ENCODE measurements at regions not wholly inside any gene's neighbourhood (a gene's known extent, or its start where the extent isn't known, plus 50 kb on each side); places are given as distances from the start of the nearest gene placed in this dataset.
A peak's percentile ranks its signal among the peaks of the same experiment; 100 is the strongest.
"Not testable (repeated sequence)": the region's sequence is repeated elsewhere in the genome, so short reads cannot be mapped to it uniquely, and the experiment has no call there.

DNA sequence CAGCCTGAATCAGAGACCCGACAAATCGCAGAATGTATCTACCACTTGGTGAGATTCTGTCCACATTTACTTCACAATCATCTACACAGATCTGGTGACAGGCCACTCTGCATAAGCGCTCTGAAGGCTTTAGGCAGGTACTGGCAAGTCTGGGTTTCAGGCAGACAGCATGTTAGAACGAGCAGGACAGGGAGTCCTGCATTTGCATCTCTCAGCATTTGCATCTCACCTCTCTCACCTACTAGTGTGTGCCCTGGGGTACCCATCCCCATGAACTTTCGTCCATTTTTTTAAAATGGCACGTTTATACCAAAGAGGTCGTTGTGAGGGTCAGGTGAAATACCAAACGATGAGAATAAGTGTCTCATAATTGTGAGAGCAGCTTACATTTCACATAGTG lies 108.2 kb downstream of the SPATA31A1 start:
- not testable (repeated sequence) for DNase-seq (ENCODE audit: low read depth)

DNA sequence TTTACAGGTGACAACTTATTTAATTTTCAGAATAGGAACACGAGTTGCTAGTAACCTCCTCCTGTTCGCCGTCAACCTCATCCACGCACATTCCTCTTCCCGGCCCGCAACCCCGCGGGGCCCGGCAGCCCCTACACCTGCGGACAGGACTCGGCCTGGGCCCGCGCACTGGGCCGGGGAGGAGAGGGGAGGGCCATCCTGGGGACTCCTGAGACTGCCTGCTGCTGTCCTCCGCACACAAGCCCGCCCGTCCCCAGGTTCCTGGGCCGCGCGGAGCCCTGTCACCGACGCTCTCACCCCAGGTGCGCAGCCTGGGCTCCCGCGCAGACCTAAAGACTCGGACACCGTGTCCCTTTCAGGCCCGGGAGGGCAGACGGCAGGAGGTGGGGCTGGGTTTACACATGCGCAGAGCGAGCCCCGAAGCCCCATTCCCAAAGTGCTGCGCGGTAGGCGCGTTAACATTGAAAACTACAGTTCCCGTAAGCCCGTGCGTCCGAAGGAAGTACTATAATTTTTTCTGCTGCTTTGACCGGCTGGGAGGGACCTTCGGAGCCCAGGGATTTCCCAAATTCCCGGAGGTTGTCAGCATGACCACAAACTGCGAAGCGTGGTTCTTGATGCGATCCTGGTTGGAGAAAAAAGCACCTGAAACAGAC lies 108.8 kb downstream of the SPATA31A1 start:
- H3K4me3 ChIP-seq (ENCODE audit: low read length): peak overlapping the region; percentile 47
- DNase-seq (ENCODE audit: low read depth): peak; percentile 40

More for the DNA sequence above, 108.2 kb downstream of the SPATA31A1 start:
- H3K4me3 ChIP-seq (ENCODE audit: low read length): peak overlapping the region; percentile 47

DNA sequence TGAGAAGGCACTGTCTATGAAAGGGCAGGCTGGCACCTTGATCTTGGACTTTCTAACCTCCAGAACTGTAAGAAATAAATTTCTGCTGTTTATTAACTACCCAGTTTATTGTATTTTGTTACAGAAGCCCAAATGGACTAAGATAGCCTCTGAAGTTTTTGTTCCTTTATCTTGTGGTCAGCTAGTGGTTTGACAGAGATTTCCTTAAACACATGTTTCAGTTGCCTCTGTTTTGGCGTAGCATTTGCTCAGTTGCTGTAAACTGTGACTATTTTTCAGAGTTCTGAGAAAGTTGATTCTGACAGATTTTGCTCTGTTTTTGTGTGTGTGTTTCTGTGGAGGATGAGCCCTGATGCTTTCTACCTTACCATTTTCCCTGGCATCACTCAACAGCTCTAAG lies 119.0 kb downstream of the SPATA31A1 start:
- not testable (repeated sequence) for H3K4me3 ChIP-seq (ENCODE audit: low read length); DNase-seq (ENCODE audit: low read depth)

DNA sequence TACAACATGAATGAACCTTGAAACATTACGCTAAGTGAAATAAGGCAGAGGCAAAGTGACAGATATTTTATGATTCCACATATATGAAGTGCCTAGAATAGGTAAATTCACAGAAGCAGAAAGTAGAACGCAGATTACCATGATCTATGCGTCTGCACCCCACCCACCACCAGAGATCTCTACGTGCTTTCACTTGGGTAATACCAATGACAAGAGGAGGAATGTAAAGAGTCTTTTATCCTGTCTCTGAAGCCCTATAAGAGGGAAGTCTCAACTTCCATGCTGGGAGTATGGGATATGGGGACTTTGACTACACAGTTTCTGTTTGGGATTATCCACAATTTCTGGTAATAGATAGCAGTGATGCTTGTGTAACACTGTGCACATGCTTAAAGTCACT lies 127.6 kb downstream of the SPATA31A1 start:
- not testable (repeated sequence) for H3K4me3 ChIP-seq (ENCODE audit: low read length); DNase-seq (ENCODE audit: low read depth)

DNA sequence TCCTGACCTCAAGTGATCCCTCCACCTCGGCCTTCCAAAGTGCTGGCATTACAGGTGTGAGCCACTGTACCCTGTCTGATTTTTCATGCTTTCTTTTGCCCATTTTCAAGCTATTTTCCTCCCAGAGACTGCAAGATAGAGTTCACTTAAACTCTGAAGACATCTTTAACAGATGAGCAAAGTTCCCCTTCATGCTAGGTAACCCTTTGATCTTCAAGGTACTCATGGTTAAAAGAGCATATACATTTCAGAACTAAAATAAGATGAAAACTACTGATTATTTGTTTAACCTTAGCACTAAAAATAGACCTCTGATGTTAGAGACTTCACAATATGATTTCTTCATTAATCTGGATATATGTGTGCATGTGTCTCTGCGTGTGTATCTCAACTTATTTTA lies 128.4 kb downstream of the SPATA31A1 start:
- not testable (repeated sequence) for H3K4me3 ChIP-seq (ENCODE audit: low read length); DNase-seq (ENCODE audit: low read depth)

DNA sequence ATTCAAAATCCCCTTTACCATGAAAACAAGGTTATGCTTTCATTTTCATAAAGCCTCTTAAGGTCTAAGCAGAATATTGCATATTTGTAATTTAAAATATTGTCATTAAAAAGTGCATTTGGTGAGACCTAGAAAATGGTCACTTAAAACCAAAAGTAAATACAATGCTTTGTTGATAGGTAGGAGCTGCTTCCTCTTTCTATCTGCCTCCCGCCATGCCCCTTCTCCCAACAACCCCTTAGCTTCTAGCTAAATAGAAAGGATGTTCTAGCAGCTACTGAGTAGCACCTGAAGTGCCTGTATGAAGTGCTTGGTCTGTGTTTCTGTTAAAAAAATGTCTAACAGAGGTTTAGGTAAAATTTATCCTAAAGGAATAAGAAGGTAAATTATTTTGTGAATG lies 128.8 kb downstream of the SPATA31A1 start:
- DNase-seq (ENCODE audit: low read depth): not testable (repeated sequence)

DNA sequence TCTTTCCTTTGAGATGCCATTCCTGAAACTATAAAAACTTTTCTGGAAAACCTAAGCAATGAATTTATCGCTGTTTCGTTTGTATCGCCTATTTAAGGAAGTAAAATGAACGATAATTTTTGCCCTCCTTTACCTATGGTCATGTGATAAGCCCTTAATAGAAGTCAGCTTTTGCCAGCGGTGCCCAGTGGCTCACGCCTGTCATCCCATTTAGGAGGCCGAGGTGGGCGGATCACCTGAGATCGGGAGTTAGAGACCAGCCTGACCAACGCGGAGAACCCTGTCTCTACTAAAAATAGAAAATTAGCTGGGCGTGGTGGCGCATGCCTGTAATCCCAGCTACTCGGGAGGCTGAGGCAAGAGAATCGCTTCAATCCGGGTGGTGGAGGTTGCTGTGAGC lies 132.0 kb downstream of the SPATA31A1 start:
- not testable (repeated sequence) for DNase-seq (ENCODE audit: low read depth); H3K4me3 ChIP-seq (ENCODE audit: low read length)

More for the DNA sequence above, 128.8 kb downstream of the SPATA31A1 start:
- not testable (repeated sequence) for H3K4me3 ChIP-seq (ENCODE audit: low read length)

DNA sequence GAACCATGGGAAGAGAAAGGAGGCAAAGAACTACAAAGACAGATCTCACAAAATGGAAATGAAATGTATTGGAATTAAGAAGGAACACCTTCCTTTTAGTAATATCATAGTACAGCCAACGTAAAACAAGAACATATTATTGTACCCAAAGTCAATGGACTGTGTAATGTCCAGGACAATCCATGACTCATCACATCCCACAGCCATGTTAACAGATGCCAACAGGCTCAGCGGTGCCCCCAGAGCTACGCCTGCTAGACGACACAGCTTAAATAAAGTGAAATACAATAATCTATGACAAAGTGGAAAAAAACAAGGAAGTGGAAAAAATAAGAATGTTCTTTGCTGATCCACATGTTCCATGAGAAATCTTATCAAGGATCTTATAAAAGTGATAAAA lies 140.8 kb downstream of the SPATA31A1 start:
- H3K4me3 ChIP-seq (ENCODE audit: low read length); DNase-seq (ENCODE audit: low read depth): not testable (repeated sequence)

DNA sequence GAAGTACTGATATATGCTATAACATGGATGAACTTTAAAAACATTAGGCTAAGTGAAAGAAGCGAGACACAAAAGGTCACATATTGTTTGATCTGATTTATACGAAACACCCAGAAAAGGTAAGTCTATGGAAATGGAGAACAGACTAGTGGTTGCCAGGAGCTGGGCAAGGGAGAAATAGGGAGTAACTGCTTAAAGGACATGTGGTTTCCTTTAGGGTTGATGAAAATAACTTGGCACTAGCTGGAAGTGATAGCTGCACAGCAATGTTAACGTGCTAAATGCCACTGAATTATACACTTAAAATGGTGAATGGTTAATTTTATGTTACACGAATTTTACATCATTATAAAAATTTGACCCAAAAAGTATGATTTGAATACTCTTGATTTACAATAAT lies 147.7 kb downstream of the SPATA31A1 start:
- H3K4me3 ChIP-seq (ENCODE audit: low read length); DNase-seq (ENCODE audit: low read depth): not testable (repeated sequence)

DNA sequence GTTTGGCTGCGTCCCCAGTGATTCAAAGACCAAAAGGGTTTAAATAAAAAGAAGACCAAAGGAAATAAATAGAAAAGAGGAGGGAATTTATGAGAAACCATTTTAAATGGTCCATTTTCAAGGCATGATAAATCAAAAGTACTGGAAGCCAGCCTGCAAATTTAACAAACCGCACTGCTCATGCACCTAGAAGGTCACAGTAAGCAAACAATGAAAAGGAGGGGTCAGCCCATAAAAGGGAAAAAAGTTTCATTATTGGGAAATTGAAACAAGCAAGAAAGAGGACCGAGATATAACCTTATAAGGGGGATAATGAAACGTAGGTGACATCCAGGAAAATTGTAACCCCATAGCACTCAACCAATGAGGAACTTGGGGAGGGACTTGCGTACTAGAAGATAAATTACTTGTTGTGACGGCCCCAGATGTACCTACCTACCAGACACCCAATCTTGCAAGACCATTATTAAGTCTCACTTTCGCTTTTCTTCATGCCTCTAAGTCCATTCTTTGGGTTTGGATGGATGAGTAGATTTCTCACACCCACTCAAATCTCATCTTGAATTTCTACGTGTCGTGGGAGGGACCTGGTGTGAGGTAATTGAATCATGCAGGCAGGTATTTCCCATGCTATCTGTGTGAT lies 172.0 kb downstream of the SPATA31A1 start:
- not testable (repeated sequence) for DNase-seq (ENCODE audit: low read depth)

DNA sequence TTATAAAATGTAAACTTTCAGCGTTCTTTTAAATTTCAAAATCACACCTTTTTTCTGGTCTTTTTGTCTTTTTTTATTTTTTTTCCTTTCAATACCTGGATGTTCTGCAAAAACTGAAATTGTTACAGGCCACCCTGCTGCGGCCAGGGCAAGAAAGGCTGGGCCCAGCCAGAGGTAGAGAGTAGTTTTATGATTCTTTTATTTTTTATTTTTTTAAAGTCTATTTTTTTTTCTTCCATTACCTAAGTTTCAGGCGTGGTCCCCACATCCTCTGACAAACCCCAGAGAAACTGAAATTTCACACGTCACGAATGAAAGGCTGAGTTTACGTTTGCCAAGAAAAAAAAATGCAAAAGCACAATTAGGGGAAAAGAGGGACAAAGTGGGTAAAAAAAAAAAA lies 177.1 kb downstream of the SPATA31A1 start:
- H3K4me3 ChIP-seq (ENCODE audit: low read length); DNase-seq (ENCODE audit: low read depth): not testable (repeated sequence)

More for the DNA sequence above, 172.0 kb downstream of the SPATA31A1 start:
- H3K4me3 ChIP-seq (ENCODE audit: low read length): not testable (repeated sequence)

DNA sequence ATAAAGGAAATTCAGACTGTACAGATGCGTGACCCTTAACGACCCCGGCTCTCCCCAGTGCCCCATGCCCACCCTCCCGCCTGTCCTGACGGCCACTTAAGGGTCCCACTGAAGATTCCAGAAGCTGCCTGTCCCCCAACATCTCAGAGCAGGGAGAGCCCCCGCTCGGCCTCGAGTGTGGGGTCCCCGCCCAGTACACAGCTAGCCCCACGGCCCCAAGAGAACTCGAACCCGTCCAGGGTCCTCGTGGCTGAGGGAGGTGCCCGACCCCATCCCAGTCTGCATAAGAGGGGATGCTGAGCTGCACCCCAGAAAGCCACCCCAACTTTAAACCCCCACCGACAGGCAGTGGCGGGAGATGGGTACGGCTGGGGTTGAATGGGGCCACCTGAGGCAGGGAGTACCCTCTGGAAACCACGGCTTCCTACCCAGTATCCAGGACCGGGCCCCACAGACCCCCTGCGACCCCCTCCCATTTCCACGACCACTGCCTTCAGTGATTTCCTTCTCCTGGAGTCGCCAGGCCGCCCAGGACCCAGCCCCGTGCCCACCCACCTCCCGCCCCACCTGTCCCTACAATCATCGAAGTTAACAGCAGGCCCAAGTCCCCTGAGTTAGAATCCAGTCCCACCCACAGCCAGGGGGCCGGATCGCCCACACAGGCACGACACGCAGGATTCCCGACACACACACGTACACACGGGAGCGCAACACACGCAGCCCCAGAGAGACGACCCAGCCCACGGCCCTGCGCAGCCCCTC lies 177.7 kb downstream of the SPATA31A1 start:
- not testable (repeated sequence) for DNase-seq (ENCODE audit: low read depth); H3K4me3 ChIP-seq (ENCODE audit: low read length)

DNA sequence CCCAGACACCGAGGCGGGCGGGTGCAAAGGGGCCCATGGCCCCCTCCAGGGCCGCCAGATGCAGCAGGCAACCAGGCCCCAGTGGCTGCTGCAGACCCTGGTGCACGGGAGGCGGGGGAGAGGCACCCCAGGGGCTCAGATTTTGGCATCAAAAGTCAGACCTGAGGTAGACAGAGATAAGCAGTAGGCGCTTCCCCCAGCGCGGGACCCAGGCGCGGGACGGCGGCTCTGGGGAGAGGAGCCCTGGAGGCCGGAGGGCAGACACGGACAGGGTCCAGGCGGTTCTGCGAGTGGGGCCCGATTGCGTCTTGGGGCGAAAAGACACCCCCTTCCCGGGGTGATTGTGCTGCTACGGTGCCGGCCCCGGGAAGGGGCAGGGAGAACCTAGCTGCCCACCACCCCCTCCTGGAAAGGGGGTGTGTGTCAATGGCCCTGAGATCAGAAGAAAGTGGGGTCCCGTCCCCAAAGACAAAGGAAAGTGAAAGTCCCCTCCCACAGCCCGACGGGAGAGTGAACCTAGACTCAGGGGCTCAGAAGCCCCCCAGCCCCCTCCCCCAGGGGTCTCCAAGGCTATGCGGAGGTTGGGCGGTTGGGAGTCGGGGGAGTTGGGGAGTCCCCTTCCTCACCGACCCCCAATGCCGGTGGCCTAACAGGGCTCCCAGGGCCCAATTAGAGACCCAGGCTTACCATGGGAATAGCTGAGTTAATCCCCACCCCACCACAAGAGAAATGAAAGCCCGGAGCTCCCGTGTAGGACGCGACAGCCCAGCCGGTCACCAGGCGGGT lies 178.5 kb downstream of the SPATA31A1 start:
- not testable (repeated sequence) for DNase-seq (ENCODE audit: low read depth); H3K4me3 ChIP-seq (ENCODE audit: low read length)

DNA sequence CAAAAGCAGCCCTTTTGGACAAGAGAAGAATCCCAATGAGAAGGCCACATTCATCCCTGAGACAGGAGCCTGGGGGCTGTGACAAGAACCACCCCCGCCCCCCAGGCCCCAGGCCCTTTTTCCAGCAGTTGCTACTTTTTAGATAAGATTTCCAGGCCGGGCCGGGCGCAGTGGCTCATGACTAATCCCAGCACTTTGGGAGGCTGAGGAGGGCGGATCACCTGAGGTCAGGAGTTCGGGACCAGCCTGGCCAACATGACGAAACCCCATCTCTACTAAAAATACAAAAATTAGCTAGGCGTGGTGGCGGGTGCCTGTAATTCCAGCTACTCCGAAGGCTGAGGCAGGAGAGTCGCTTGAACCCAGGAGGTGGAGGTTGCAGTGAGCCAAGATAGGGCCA lies 179.4 kb downstream of the SPATA31A1 start:
- H3K4me3 ChIP-seq (ENCODE audit: low read length); DNase-seq (ENCODE audit: low read depth): not testable (repeated sequence)

DNA sequence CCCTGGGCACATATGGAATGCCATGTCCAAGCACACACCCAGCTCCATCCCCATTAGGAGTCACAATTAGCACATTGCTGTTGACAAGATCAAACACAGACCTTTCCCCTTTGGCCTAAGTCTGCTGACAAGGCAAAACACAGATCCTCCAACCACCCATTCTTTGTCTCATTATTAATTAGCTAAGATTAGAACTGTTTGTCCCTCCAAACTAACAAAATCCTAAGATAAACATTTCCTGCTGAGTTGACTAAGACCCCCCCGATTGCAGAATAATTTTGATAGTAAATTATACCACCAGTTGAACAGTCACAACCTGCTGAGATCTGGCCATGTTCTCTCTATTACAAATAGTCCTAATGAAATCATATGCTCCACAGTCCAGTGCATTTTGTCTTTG lies 186.7 kb downstream of the SPATA31A1 start:
- H3K4me3 ChIP-seq (ENCODE audit: low read length); DNase-seq (ENCODE audit: low read depth): not testable (repeated sequence)

DNA sequence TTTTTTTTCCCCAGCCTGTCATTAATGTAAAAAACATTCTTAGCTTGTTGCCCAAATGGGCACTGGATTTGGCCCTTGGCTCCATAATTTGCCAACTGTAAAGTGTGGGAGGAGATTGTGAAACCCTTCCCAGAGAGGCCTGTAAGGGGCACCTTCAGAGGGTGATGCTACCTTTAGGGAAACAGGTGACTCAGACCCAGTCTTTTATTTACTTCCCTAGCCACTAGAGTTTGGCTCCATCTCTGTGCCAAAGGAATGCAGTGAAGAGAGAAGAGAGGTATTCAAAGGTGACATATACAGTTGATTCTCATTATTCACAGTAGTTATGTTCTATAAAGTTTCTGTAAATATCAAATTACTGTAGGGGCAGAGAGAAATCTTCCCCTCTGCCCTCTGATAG lies 189.6 kb downstream of the SPATA31A1 start:
- H3K4me3 ChIP-seq (ENCODE audit: low read length); DNase-seq (ENCODE audit: low read depth): not testable (repeated sequence)

DNA sequence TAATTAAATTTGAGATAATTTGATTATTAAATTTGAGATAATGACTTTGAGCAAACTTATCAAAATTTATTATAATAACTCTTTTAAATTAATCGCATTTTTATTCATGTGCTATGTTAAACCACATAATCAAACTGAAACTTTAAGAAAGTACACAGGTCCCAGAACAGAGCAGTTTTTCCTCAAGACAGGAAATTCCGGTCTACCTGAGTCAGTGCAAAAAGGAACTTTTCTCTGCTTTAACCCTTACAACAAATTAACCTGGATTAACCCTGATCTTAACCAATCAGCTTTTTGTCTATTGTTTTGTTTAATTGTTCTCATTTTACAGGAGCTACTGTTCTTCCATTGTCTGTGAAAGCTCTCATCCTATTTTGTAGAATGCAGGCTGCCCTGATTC lies 195.1 kb downstream of the SPATA31A1 start:
- H3K4me3 ChIP-seq (ENCODE audit: low read length); DNase-seq (ENCODE audit: low read depth): not testable (repeated sequence)

DNA sequence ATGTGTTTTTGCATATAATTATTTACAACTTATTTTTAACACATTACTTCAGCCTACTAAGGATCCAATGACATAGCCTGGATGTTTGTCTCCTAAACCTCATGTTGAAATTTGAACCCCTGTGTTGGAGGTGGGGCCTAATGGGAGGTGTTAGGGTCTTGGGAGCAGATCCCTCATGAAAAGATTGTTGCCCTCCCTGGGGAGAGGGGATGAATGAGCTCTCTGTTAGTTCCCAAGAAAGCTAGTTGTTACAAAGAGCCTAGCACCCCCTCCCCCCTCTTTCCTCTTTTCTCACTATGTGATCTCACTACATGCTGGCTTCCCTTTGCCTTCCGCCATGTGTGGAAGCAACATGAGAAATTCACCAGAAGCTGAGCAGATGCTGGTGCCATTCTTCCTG lies 196.1 kb downstream of the SPATA31A1 start:
- not testable (repeated sequence) for DNase-seq (ENCODE audit: low read depth); H3K4me3 ChIP-seq (ENCODE audit: low read length)

DNA sequence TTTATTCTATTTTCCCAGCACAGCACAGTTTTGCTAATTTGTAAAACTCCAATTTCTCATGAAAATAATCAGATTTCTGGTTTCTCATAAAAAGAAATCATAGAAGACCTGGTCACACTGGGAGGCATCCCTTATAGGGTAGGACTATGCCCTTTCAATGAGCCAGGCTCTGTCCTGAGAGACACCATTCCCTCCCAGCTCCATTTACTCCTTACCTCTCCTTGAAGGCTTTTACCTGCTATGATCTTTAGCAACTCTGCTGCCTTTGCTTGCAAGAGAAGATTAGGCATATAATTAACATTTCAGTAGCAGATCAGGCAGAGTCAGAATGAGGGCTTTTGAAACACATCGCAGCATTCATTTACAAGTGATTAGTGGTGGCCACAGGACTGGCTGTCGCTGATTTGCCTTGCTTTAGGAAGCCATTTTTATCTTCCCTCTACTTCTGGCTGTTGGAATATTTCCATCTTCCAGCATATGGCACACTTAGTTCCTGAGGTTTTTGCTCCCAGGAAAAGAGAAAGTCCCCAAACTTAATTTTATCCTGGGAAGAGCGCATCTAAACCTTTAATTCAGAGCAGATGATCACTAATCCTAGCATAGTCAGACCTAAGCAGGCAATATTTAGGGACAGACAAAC lies 196.9 kb downstream of the SPATA31A1 start:
- not testable (repeated sequence) for DNase-seq (ENCODE audit: low read depth); H3K4me3 ChIP-seq (ENCODE audit: low read length)

Data from retinal pigment epithelial cell (primary cell).